Heart right ventricle (tissue), 16 donors: ENCODE measurements at regions not wholly inside any gene's neighbourhood (a gene's known extent, or its start where the extent isn't known, plus 50 kb on each side); places are given as distances from the start of the nearest gene placed in this dataset.

Experiments used
- ATAC-seq, 8 donors: fragments of 200-7000 bp; cut with Tn5 transposase; one replicate each; pipeline ENCODE4 v1.9.1; 2020; ENCODE audit warnings: mild to moderate bottlenecking in 8 of 8, moderate library complexity in 8 of 8, moderate number of reproducible peaks in 1 of 8
- DNase-seq, 2 donors: peaks; one replicate each; pipeline ENCODE4 v3.0.0-alpha.2; 2020
- H3K27ac ChIP-seq, 10 donors: fragments of 200-600 bp; sonication (generic) in 2 of 10; one replicate each; pipeline versions ENCODE4 v1.5.0 to v1.8.0; 2020 to 2022; ENCODE audit warnings: mild to moderate bottlenecking in 3 of 10
- H3K27me3 ChIP-seq, 7 donors: fragments of 200-600 bp; one replicate each; pipeline ENCODE4 v1.8.0; 2021 to 2022; ENCODE audit warnings: mild to moderate bottlenecking in 2 of 7
- H3K36me3 ChIP-seq, 9 donors: fragments of 200-600 bp; sonication (generic) in 1 of 9; one replicate each; pipeline versions ENCODE4 v1.5.0 to v1.8.0; 2020 to 2022; ENCODE audit warnings: mild to moderate bottlenecking in 2 of 9
- H3K4me1 ChIP-seq, 9 donors: fragments of 200-600 bp; sonication (generic) in 1 of 9; one replicate each; pipeline versions ENCODE4 v1.5.0 to v1.8.0; 2020 to 2022; ENCODE audit warnings: mild to moderate bottlenecking in 4 of 9
- H3K4me3 ChIP-seq, 10 donors: fragments of 200-600 bp; sonication (generic) in 2 of 10; one replicate each; pipeline versions ENCODE4 v1.5.0 to v1.8.0; 2020 to 2022; ENCODE audit warnings: mild to moderate bottlenecking in 7 of 10, moderate library complexity in 2 of 10
- H3K9me3 ChIP-seq, 11 donors: fragments of 200-600 bp in 10 of 11; sonication (generic) in 2 of 11; one replicate each; pipeline versions ENCODE4 v1.5.0 to v1.8.0; 2013 to 2022; ENCODE audit warnings: mild to moderate bottlenecking in 2 of 11, control low read depth in 1 of 11, moderate library complexity in 1 of 11
- WGBS, 2 donors: extraction: QIAGEN DNeasy Blood & Tissue Kit; methylation state at CpG; one replicate each; pipeline ENCODE4 v1.1.7; 2013; ENCODE audit warnings: inconsistent platforms in 1 of 2; 5-methylcytosine and 5-hydroxymethylcytosine counted together
- intact Hi-C, 10 donors: fragments of 100-400 bp; cut with DNase I; formaldehyde crosslinking; loops; one replicate each; pipeline versions ENCODE4 v1.11.1 to v1.14.2; 2022
- TF ChIP-seq, protein P1 (sequence below), 9 donors: fragments of 200-600 bp; sonication (generic) in 2 of 9; IDR thresholded peaks; one replicate each; pipeline versions ENCODE4 v1.5.0 to v1.8.0; 2021 to 2022; ENCODE audit warnings: antibody characterized with exemption in 9 of 9, mild to moderate bottlenecking in 5 of 9, moderate library complexity in 1 of 9
- donor health status: Arrhythmogenic right ventricular cardiomyopathy.
- donor health status: ischemic (EF 13 %, LVEDD 7.1; RV severe dilation, severe dysfunction).
- donor health status: healthy with polysubstance abuse.
- donor health status: DM: no; HTN: yes; CAD: no.
- donor health status: DM: no; HTN: no; CAD: no.
- donor health status: ischemic (EF 25% LVEDD 6.9; RV normal size, moderate dysfunction).
- donor health status: ischemic (EF 25% LVEDD 5.7; RV mildly dilated, moderate dysfunction).
- donor health status: healthy.
- donor health status: DM: yes; HTN: yes; CAD: no.
- donor health status: Ischemic cardiomyopathy.
- donor health status: ischemic (EF 35%, LVEDD 5.7; RV mildly dilated, moderate dysfunction).
- donor health status: nonischemic (EF 11% LVEDD 7.7; RV severe dilation, severe dysfunction).
- donor health status: DM: yes; HTN: yes; CAD: no.
- donor health status: PGD.
- donor health status: ischemic (EF 29% LVEDD 5.4; RV normal size, mild dysfunction).
- donor health status: nonischemic (EF 23%, LVEDD 6.1; RV moderate dilation, normal function).

DNA sequence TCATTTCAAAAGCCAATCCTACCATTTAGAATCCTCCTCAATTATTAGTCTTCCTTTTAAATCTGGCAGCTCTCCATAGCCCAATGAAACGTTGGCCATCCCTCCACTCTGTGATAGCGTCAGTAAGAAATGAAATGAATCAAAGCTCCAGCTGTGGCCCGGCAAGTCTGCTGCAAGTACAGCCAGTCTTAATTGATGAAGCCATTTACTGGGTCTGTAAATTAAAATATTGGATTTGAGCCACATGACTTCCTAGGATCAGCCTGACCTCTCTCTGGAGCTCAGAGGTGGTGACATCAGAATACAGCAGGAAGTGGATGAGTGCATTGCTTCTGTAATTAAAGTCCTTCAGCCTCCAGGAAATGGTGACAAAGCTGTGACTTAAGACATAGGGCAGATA, 347.0 kb upstream of the LMCD1 start:
- 60 to 61% methylated on average over 3 of the region's 3 CpGs for WGBS, 2 donors
- H3K27ac ChIP-seq: no peak overlapping the region
- H3K27me3 ChIP-seq: no peaks in the 10 kb centered on the region
- no peaks in the 10 kb centered on the region for H3K9me3 ChIP-seq
- H3K4me1 ChIP-seq: no peaks in the 10 kb centered on the region
- ATAC-seq (no peak), DNase-seq (no peak)
- intact Hi-C loops: no loop called here
- no peak overlapping the region for H3K4me3 ChIP-seq
- TF ChIP-seq, protein P1, sequence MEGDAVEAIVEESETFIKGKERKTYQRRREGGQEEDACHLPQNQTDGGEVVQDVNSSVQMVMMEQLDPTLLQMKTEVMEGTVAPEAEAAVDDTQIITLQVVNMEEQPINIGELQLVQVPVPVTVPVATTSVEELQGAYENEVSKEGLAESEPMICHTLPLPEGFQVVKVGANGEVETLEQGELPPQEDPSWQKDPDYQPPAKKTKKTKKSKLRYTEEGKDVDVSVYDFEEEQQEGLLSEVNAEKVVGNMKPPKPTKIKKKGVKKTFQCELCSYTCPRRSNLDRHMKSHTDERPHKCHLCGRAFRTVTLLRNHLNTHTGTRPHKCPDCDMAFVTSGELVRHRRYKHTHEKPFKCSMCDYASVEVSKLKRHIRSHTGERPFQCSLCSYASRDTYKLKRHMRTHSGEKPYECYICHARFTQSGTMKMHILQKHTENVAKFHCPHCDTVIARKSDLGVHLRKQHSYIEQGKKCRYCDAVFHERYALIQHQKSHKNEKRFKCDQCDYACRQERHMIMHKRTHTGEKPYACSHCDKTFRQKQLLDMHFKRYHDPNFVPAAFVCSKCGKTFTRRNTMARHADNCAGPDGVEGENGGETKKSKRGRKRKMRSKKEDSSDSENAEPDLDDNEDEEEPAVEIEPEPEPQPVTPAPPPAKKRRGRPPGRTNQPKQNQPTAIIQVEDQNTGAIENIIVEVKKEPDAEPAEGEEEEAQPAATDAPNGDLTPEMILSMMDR (IDR thresholded peaks at IDR 0.05): no peak
- H3K36me3 ChIP-seq: no peaks in the 10 kb centered on the region

DNA sequence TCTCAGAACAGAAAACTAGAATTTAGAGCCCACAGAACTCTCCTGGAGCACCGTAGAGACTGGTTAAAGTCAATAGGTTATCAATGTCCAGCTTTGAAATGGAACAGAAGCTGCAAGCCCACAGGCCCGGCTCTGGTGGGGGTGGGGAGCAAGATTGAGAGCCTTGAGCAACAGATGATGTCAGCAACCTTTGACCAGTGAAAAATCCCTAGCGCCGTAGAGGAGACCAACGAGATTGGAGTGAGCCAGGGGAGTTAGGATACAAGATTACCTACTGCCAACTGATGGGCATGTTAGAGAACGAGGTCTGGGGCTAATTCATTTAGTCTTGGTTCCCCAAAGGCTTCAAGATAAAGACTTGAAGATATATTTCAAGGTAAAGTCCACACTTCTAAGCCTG, 345.5 kb upstream of the LMCD1 start:
- Histone ChIP-seq H3K4me1 (no peaks in the 10 kb centered on the region), H3K9me3 (no peaks in the 10 kb centered on the region), H3K36me3 (no peaks in the 10 kb centered on the region), H3K4me3 (no peak overlapping the region), H3K27ac (no peak overlapping the region), H3K27me3 (no peaks in the 10 kb centered on the region)
- no peak for ATAC-seq
- intact Hi-C loops: no loop called here
- WGBS, 2 donors: 61 to 68% methylated on average over 6 of the region's 6 CpGs
- TF ChIP-seq, protein P1 (IDR thresholded peaks at IDR 0.05): no peak
- no peak for DNase-seq

DNA sequence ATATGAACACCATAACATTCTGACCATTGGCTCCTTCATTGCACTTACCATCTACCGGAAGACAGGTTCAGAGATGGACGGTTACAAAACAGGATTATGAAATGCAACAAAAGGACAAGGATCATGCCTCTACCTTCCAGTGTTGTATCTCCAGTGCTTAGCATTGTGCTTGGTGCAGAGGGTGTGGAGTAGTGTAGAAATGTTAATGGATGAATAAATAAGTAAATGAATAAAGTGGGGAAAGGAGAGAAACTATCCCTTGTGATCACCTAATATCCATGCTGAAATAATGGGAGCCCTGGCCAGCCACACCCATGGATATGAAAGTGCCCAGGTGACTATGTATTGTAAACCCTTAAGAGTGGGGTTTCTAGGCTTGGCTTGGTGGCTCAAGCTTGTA, 344.8 kb upstream of the LMCD1 start:
- H3K36me3 ChIP-seq: no peaks in the 10 kb centered on the region
- TF ChIP-seq, protein P1 (IDR thresholded peaks at IDR 0.05): no peak
- DNase-seq (no peak), ATAC-seq (no peak)
- H3K27me3 ChIP-seq: no peaks in the 10 kb centered on the region
- H3K4me3 ChIP-seq: no peak overlapping the region
- H3K4me1 ChIP-seq: no peaks in the 10 kb centered on the region
- H3K9me3 ChIP-seq: no peaks in the 10 kb centered on the region
- no peak overlapping the region for H3K27ac ChIP-seq
- intact Hi-C loops: no loop called here
- 98% methylated on average over 2 of the region's 2 CpGs for WGBS, 2 donors

DNA sequence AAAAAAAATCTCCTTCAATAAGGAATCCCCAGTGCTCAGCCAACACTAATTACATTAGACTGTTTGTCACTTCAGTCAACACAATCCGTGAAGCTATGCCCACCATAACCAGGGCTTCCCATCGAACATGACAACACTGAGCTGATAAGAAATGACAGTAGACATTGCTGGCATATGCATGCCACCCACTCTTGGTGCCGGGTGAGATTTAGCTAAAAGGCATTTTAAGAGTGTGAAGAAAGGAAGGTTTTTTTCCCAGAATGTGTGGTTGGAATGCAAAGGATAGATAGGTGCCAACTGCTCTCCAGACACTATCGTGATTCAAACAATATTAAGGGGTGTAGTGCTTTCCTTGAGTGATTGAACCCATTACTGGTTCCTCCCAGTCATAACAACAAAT, 344.0 kb upstream of the LMCD1 start:
- intact Hi-C loops: no loop called here
- no peaks in the 10 kb centered on the region for H3K27me3 ChIP-seq
- WGBS, 2 donors: 52 to 65% methylated on average over 4 of the region's 4 CpGs
- no peak overlapping the region for H3K4me3 ChIP-seq
- TF ChIP-seq, protein P1 (IDR thresholded peaks at IDR 0.05): no peak
- H3K4me1 ChIP-seq: no peaks in the 10 kb centered on the region
- H3K36me3 ChIP-seq: no peaks in the 10 kb centered on the region
- no peak overlapping the region for H3K27ac ChIP-seq
- DNase-seq (no peak), ATAC-seq (no peak)
- H3K9me3 ChIP-seq: no peaks in the 10 kb centered on the region

DNA sequence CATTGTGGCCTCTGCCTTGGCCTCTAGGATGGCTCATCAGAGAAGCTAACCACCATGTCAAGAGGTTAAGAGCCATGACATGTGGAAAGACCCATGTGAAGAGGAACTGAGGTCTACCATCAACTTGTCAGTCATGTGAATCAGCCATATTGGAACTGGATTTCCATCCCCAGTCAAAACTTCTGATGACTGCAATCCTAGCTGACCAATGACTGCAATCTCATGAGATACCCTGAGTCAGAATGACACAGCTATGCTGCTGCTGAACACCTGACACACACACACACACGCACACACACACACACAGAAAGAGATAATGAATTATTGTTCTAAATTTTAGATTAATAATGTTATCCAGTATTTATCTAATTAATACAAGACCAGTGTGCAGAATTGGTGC, 337.5 kb upstream of the LMCD1 start:
- intact Hi-C loops: no loop called here
- 85 to 90% methylated on average over 1 of the region's 1 CpG for WGBS, 2 donors
- ATAC-seq: no peak

More for the DNA sequence above, 337.5 kb upstream of the LMCD1 start:
- H3K4me1 ChIP-seq: no peaks in the 10 kb centered on the region
- no peak for DNase-seq
- H3K9me3 ChIP-seq: peaks cover 0 to 15% (median 0%) of the 10 kb centered on the region in 11 donors
- no peaks in the 10 kb centered on the region for H3K27me3 ChIP-seq
- TF ChIP-seq, protein P1 (IDR thresholded peaks at IDR 0.05): no peak
- H3K4me3 ChIP-seq: no peak overlapping the region
- no peaks in the 10 kb centered on the region for H3K36me3 ChIP-seq
- H3K27ac ChIP-seq: no peak overlapping the region
